H1 (cell line): ENCODE measurements at regions not wholly inside any gene's neighbourhood (a gene's known extent, or its start where the extent isn't known, plus 50 kb on each side); places are given as distances from the start of the nearest gene placed in this dataset.

ENCODE experiments used
- CTCF ChIA-PET: fragments of 300-600 bp; sonication (Branson Sonifier 250); formaldehyde crosslinking; loops from one replicate; lab custom pipeline; 2021; ENCODE audit not compliant: partially characterized antibody; lab: Charles Lee
- POLR2A ChIA-PET: fragments of 300-600 bp; sonication (Branson Sonifier 250); formaldehyde crosslinking; loops from one replicate; lab custom pipeline; 2021; ENCODE audit warnings: inconsistent platforms; ENCODE audit not compliant: partially characterized antibody; lab: Charles Lee
- DNase-seq, 2 experiments: peaks; one replicate each; pipeline versions ENCODE4 v3.0.0 to v3.0.0-alpha.2; 2010 to 2022; ENCODE audit warnings: low spot score in 2 of 2, low read depth in 1 of 2, mixed read lengths in 1 of 2
- FAIRE-seq: peaks from 2 replicates; lab custom pipeline; 2011; peaks lifted over from hg19 to GRCh38; lab: Jason Lieb, UNC
- H2AFZ ChIP-seq: 2 replicates; pipeline ENCODE4 v1.8.1; 2012; ENCODE audit warnings: low read length, inconsistent platforms
- H2AK5ac ChIP-seq: 2 replicates; pipeline ENCODE4 v1.6.1; 2013; ENCODE audit warnings: low read depth, low read length
- H2BK120ac ChIP-seq: replicated peaks from 2 replicates; pipeline ENCODE3; 2013; ENCODE audit warnings: low read depth, low read length, inconsistent platforms
- H2BK12ac ChIP-seq: 2 replicates; pipeline ENCODE4 v1.6.1; 2013; ENCODE audit warnings: low read depth, low read length
- H2BK15ac ChIP-seq: 2 replicates; pipeline ENCODE4 v1.6.1; 2013; ENCODE audit warnings: low read length
- H2BK20ac ChIP-seq: 2 replicates; pipeline ENCODE4 v1.6.1; 2013; ENCODE audit warnings: low read length
- H2BK5ac ChIP-seq: 2 replicates; pipeline ENCODE4 v1.6.1; 2013; ENCODE audit warnings: low read depth, low read length
- H3K14ac ChIP-seq: 2 replicates; pipeline ENCODE4 v1.6.1; 2013; ENCODE audit warnings: inconsistent platforms; ENCODE audit not compliant: insufficient read length
- H3K18ac ChIP-seq: 2 replicates; pipeline ENCODE4 v1.6.1; 2013; ENCODE audit warnings: low read length; ENCODE audit errors: extremely low read depth
- H3K23ac ChIP-seq: 2 replicates; pipeline ENCODE4 v1.6.1; 2013; ENCODE audit warnings: inconsistent platforms; ENCODE audit not compliant: insufficient read length
- H3K23me2 ChIP-seq: 2 replicates; pipeline ENCODE4 v1.6.1; 2013; ENCODE audit warnings: low read depth, low read length
- H3K27ac ChIP-seq: 2 replicates; pipeline ENCODE4 v1.6.1; 2011; ENCODE audit warnings: low read depth, low read length, inconsistent platforms
- H3K27me3 ChIP-seq, 4 experiments: replicated peaks in 1 of 4; 1 replicate in 1 of 4; 2 replicates in 3 of 4; pipeline versions ENCODE4 v1.6.1 to v1.8.1; 2011 to 2013; ENCODE audit warnings: low read length in 3 of 4, mild to moderate bottlenecking in 3 of 4, inconsistent platforms in 2 of 4, mixed read lengths in 2 of 4, moderate library complexity in 1 of 4; ENCODE audit not compliant: control insufficient read depth in 3 of 4, insufficient read depth in 3 of 4; ENCODE audit errors: extremely low read depth in 1 of 4
- H3K36me3 ChIP-seq, 4 experiments: 2 replicates each; pipeline versions ENCODE4 v1.6.1 to v1.8.1; 2011 to 2013; ENCODE audit warnings: mild to moderate bottlenecking in 4 of 4, low read length in 3 of 4, moderate library complexity in 2 of 4, control low read depth in 1 of 4, inconsistent platforms in 1 of 4; ENCODE audit not compliant: insufficient read depth in 4 of 4, control insufficient read depth in 2 of 4
- H3K4ac ChIP-seq: replicated peaks from 2 replicates; pipeline ENCODE3; 2013; ENCODE audit warnings: low read length, low read depth, mixed read lengths, inconsistent platforms; ENCODE audit not compliant: insufficient read length
- H3K4me1 ChIP-seq, 4 experiments: replicated peaks in 1 of 4; 1 replicate in 1 of 4; 2 replicates in 3 of 4; pipeline versions ENCODE4 v1.6.1 to v1.8.1; 2011 to 2013; ENCODE audit warnings: low read length in 3 of 4, inconsistent platforms in 2 of 4, mixed read lengths in 1 of 4; ENCODE audit not compliant: insufficient read depth in 4 of 4, control insufficient read depth in 3 of 4
- H3K4me2 ChIP-seq, 2 experiments: 2 replicates each; pipeline versions ENCODE4 v1.6.1 to v1.8.1; 2011 to 2013; ENCODE audit warnings: low read depth in 2 of 2, low read length in 2 of 2, control low read depth in 1 of 2, inconsistent platforms in 1 of 2, mild to moderate bottlenecking in 1 of 2; ENCODE audit not compliant: insufficient read depth in 1 of 2
- H3K4me3 ChIP-seq, 4 experiments: fragments of 200-600, 300-600 bp in 1 of 4; sonication (generic), shearing (Covaris generic), sonication (Bioruptor Twin) in 1 of 4; 2 replicates each; pipeline versions ENCODE4 v1.5.1 to v1.8.1; 2011 to 2016; ENCODE audit warnings: low read length in 4 of 4, low read depth in 3 of 4, control low read depth in 2 of 4, inconsistent platforms in 2 of 4, mild to moderate bottlenecking in 2 of 4, mixed read lengths in 1 of 4, moderate library complexity in 1 of 4; ENCODE audit not compliant: insufficient read depth in 2 of 4; ENCODE audit errors: extremely low read depth in 1 of 4
- H3K56ac ChIP-seq: replicated peaks from 2 replicates; pipeline ENCODE3; 2013; ENCODE audit warnings: low read depth, mild to moderate bottlenecking, mixed read lengths, low read length, inconsistent platforms; ENCODE audit not compliant: insufficient read length
- H3K79me1 ChIP-seq: 2 replicates; pipeline ENCODE4 v1.6.1; 2013; ENCODE audit warnings: low read depth, low read length, control low read depth
- H3K79me2 ChIP-seq, 2 experiments: 2 replicates each; pipeline versions ENCODE4 v1.6.1 to v1.8.1; 2012 to 2013; ENCODE audit warnings: low read length in 2 of 2, mild to moderate bottlenecking in 2 of 2, inconsistent platforms in 1 of 2; ENCODE audit not compliant: insufficient read depth in 2 of 2, control insufficient read depth in 1 of 2
- H3K9ac ChIP-seq, 4 experiments: replicated peaks in 1 of 4; 1 replicate in 1 of 4; 2 replicates in 3 of 4; pipeline versions ENCODE4 v1.6.1 to v1.8.1; 2011 to 2013; ENCODE audit warnings: low read depth in 3 of 4, low read length in 3 of 4, control low read depth in 2 of 4, mild to moderate bottlenecking in 2 of 4, moderate library complexity in 2 of 4, inconsistent platforms in 1 of 4; ENCODE audit errors: extremely low read depth in 1 of 4
- H3K9me3 ChIP-seq, 2 experiments: 2 replicates each; pipeline versions ENCODE4 v1.6.1 to v1.8.1; 2012 to 2013; ENCODE audit warnings: mild to moderate bottlenecking in 2 of 2, moderate library complexity in 2 of 2, control low read depth in 1 of 2, inconsistent platforms in 1 of 2, low read depth in 1 of 2, low read length in 1 of 2, mixed read lengths in 1 of 2; ENCODE audit not compliant: insufficient read depth in 2 of 2
- H4K20me1 ChIP-seq, 2 experiments: replicated peaks in 1 of 2; 2 replicates each; pipeline versions ENCODE3 to v1.8.1; 2011 to 2013; ENCODE audit warnings: inconsistent platforms in 2 of 2, low read length in 2 of 2, mild to moderate bottlenecking in 1 of 2; ENCODE audit not compliant: insufficient read depth in 2 of 2, control insufficient read depth in 1 of 2
- H4K5ac ChIP-seq: 2 replicates; pipeline ENCODE4 v1.6.1; 2013; ENCODE audit warnings: low read length, low read depth, mixed read lengths, inconsistent platforms; ENCODE audit not compliant: insufficient read length
- H4K8ac ChIP-seq: 2 replicates; pipeline ENCODE4 v1.8.0; 2013; ENCODE audit warnings: mild to moderate bottlenecking, moderate library complexity, low read length, inconsistent platforms; ENCODE audit not compliant: insufficient read depth; ENCODE audit errors: extremely low read depth
- H4K91ac ChIP-seq: replicated peaks from 2 replicates; pipeline ENCODE3; 2013; ENCODE audit warnings: low read length, mixed read lengths, inconsistent platforms; ENCODE audit not compliant: insufficient read length
- ASH2L ChIP-seq: fragments of 200-600, 300-600 bp; sonication (generic); IDR thresholded peaks from one replicate; pipeline ENCODE4 v1.7.1; 2017; ENCODE audit warnings: low read length
- BACH1 ChIP-seq: IDR thresholded peaks from 2 replicates; pipeline ENCODE4 v1.6.1; 2012; ENCODE audit warnings: low read length, improper control_type of control experiment
- CEBPB ChIP-seq: IDR thresholded peaks from 2 replicates; pipeline ENCODE4 v1.6.1; 2012; ENCODE audit warnings: low read depth, low read length
- CHD1 ChIP-seq: IDR thresholded peaks from 2 replicates; pipeline ENCODE4 v1.6.1; 2012; ENCODE audit warnings: low read depth, low read length, improper control_type of control experiment
- HDAC2 ChIP-seq, 2 experiments: fragments of 300-600 bp in 1 of 2; sonication (generic) in 1 of 2; IDR thresholded peaks; 2 replicates each; pipeline ENCODE4 v1.6.1; 2011 to 2012; ENCODE audit warnings: low read depth in 2 of 2, low read length in 2 of 2, mild to moderate bottlenecking in 2 of 2, moderate library complexity in 2 of 2, borderline replicate concordance in 1 of 2, inconsistent platforms in 1 of 2
- KDM1A ChIP-seq: fragments of 200-600, 300-600 bp; sonication (generic); IDR thresholded peaks from 2 replicates; pipeline ENCODE4 v1.7.1; 2016; ENCODE audit warnings: mild to moderate bottlenecking, low read length, borderline replicate concordance
- NANOG ChIP-seq: IDR thresholded peaks from 2 replicates; pipeline ENCODE4 v1.6.1; 2011; ENCODE audit warnings: low read length, low read depth, mild to moderate bottlenecking, inconsistent platforms; ENCODE audit not compliant: insufficient read depth, poor library complexity, severe bottlenecking
- RAD21 ChIP-seq, 2 experiments: IDR thresholded peaks in 1 of 2; conservative IDR thresholded peaks in 1 of 2; 2 replicates each; pipeline ENCODE4 v1.6.1; 2011; ENCODE audit warnings: low read depth in 2 of 2, low read length in 2 of 2, improper control_type of control experiment in 1 of 2, inconsistent platforms in 1 of 2, mild to moderate bottlenecking in 1 of 2, moderate library complexity in 1 of 2
- SIX5 ChIP-seq: IDR thresholded peaks from 2 replicates; pipeline ENCODE4 v1.6.1; 2011; ENCODE audit warnings: mild to moderate bottlenecking, low read depth, low read length
- TEAD4 ChIP-seq: IDR thresholded peaks from 2 replicates; pipeline ENCODE4 v1.6.1; 2012; ENCODE audit warnings: low read depth, low read length, inconsistent platforms, mixed read lengths
- YY1 ChIP-seq: IDR thresholded peaks from 2 replicates; pipeline ENCODE4 v1.6.1; 2011; ENCODE audit warnings: low read depth, mild to moderate bottlenecking, low read length
- WGBS, 2 experiments: shearing (Covaris generic) in 1 of 2; methylation state at CpG; one replicate each; pipeline versions ENCODE4 v1.1.6 to v1.1.7; 2013 to 2015; ENCODE audit warnings: low lambda C conversion rate in 2 of 2, mixed read lengths in 2 of 2, inconsistent platforms in 1 of 2, low coverage in 1 of 2, missing lambda C conversion rate in 1 of 2; ENCODE audit not compliant: insufficient replicate concordance in 2 of 2, insufficient coverage in 1 of 2, insufficient read length in 1 of 2; ENCODE audit errors: extremely low coverage in 1 of 2, missing lambda C conversion rate in 1 of 2; 5-methylcytosine and 5-hydroxymethylcytosine counted together

DNA sequence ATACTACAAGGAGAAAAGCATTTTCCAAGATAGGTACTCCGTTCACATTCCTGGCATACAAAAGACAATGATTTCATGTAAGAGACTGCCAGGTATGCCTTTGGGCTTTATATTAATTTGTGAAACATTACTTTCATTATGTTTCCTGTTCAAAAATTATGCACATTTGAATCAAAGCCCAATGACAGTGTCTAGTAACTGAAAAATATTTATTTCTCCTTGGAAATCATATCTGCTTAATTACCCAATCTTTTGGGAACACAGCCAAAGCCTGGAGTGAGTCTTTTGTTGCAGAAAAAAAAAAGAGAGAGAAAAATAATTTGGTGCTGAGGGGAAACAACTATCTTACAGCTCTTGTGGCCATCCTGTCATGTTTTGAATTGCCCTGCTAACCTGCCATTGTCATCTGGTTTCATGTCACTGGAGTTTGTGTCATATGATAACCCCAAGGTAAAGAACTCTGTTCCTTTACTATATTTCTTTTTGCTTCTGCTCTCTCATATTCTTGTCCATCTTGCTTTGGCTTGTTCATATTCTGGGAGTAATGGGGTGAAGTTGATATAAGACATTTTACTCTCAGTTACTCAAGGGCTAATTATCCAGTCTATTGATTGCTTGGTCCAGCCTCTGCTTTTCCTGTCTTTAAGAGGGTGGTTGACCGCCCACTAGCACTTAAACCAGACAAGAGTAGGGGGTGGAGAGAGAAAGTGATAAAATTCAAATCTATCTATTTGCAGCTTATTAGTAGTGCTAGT lies 238.3 kb upstream of the NUDT12 start:
- POLR2A ChIA-PET: no interaction called here
- TF ChIP-seq HDAC2 (IDR thresholded peaks at IDR 0.05; ENCODE audit: borderline replicate concordance in 1 of 2, low read depth in 2 of 2, low read length in 2 of 2): no peak
- no peak for TF ChIP-seq KDM1A
- no peak for TF ChIP-seq RAD21 (IDR thresholded peaks at IDR 0.05 in 1 of 2, conservative IDR thresholded peaks at IDR 0.05 in 1 of 2; ENCODE audit: low read depth in 2 of 2, low read length in 2 of 2)
- TF ChIP-seq CEBPB: no peak
- TF ChIP-seq BACH1: no peak
- no peak for TF ChIP-seq SIX5
- TF ChIP-seq CHD1: no peak
- TF ChIP-seq YY1: no peak
- TF ChIP-seq ASH2L: no peak
- TF ChIP-seq TEAD4: no peak
- no peak for TF ChIP-seq NANOG
- TF ChIP-seq, all 59 proteins: peak for 0
- no peak overlapping the region for H2BK12ac ChIP-seq
- CTCF ChIA-PET: interaction anchor here (0.6 to 1.7 kb wide), 4 partner anchors 8 to 458 kb away, joined by 3 to 6 read pairs (median 4); no protein-coding TSS in a partner anchor
- FAIRE-seq: no peak
- no peak overlapping the region for H3K9ac ChIP-seq
- no peak overlapping the region for H4K5ac ChIP-seq
- no peak overlapping the region for H2BK20ac ChIP-seq
- H3K36me3 ChIP-seq: no peaks in the 10 kb centered on the region
- H3K27ac ChIP-seq: no peak overlapping the region
- H3K4me2 ChIP-seq: no peak overlapping the region
- H3K4me3 ChIP-seq: no peak overlapping the region
- H3K14ac ChIP-seq: no peak overlapping the region
- DNase-seq: no peak
- H4K20me1 ChIP-seq: no peaks in the 10 kb centered on the region
- no peaks in the 10 kb centered on the region for H3K4me1 ChIP-seq
- H2AFZ ChIP-seq: no peak overlapping the region
- H3K23ac ChIP-seq: no peak overlapping the region
- no peaks in the 10 kb centered on the region for H3K9me3 ChIP-seq
- H2AK5ac ChIP-seq: no peak overlapping the region
- H3K18ac ChIP-seq: no peak overlapping the region
- 44% methylated on average over 2 of the region's 2 CpGs; no CpG with 5 or more reads in 1 of the 2 experiments for WGBS, 2 experiments
- H2BK5ac ChIP-seq: no peak overlapping the region
- H3K27me3 ChIP-seq: no peaks in the 10 kb centered on the region
- H3K4ac ChIP-seq: no peak overlapping the region
- H4K91ac ChIP-seq: no peak overlapping the region
- no peaks in the 10 kb centered on the region for H3K79me1 ChIP-seq
- H2BK15ac ChIP-seq: no peak overlapping the region
- H4K8ac ChIP-seq: no peak overlapping the region
- no peaks in the 10 kb centered on the region for H3K23me2 ChIP-seq
- no peak overlapping the region for H3K56ac ChIP-seq
- no peak overlapping the region for H2BK120ac ChIP-seq
- no peaks in the 10 kb centered on the region for H3K79me2 ChIP-seq
